Stimulated activated CD4-positive, alpha-beta T cell treated with anti-CD3 and anti-CD28 coated beads, Interleukin-2, amount 100 ng/mL, for 4 hours (primary cell): ENCODE measurements at regions not wholly inside any gene's neighbourhood (a gene's known extent, or its start where the extent isn't known, plus 50 kb on each side); places are given as distances from the start of the nearest gene placed in this dataset.

Experiments used
- DNase-seq: peaks from one replicate; pipeline ENCODE4 v3.0.0-alpha.2; 2020; ENCODE audit warnings: low read depth

- DNase-seq, result no peak
Observed at GRCh38 chr4:188826393-188826792, 687.2 kb downstream of the TRIML1 start.

DNA sequence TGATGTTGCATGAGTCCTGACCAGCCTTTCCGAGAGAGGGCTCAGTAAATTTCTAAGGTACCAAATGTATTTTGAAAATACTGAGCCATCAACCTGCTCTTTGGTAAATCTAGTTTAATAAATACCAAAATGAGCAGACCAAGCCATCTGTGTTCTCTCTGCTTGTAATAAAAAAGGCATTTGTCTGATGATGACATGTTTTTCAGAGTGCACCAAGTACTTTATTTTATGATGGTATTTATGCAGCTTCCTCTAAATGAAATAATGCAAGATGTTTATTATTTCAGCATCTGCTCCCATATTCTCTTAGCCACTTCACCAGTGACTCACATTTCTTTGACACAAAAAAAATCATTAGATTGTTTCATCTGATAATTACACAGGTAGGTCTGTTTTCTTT is 700.5 kb downstream of the TRIML1 start:
- DNase-seq, result no peak

DNA sequence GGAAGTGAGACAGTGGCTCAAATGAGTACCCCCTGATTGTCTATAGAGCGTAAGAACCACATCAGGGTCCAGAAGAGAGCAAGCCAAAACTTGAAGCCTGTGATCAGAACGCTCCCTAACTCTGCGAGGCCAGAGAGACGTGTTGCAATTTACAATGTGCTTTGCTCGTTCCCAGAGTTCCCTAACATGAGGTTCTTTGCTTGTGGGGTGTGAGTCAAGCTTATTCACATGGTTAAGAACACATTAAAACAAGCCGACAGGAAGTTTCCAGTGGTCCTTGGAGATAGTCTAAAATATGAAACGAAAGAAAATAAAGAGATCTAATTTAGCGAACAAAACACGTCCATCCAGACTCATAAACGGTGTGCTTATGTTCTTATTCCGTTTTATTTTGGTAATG is 702.3 kb downstream of the TRIML1 start:
- DNase-seq, result no peak

GRCh38 chr4:188854436-188854835 is 715.2 kb downstream of the TRIML1 start:
- no peak for DNase-seq

GRCh38 chr4:188858696-188859095 is 719.5 kb downstream of the TRIML1 start:
- DNase-seq, result no peak

DNA sequence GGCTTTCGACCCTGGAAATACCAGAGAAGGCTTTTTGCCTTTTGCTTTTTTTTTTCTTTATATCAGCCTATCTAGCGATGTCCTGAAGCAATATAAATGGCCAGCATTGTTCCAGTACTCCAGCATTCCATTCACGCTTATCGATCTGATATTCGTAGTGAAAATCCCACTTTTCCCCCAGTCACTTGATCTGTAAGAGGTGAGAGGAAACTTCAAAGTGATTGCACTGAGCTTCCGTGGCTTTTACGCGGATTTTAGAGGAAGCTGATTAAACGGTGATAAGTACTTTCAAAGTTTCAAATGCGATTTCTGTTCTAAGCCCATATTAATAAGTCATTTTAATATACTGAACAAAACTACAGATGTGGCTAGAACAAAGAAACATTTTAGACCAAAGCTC is 725.5 kb downstream of the TRIML1 start:
- no peak for DNase-seq

GRCh38 chr4:188867796-188868195 is 728.6 kb downstream of the TRIML1 start:
- no peak for DNase-seq

DNA sequence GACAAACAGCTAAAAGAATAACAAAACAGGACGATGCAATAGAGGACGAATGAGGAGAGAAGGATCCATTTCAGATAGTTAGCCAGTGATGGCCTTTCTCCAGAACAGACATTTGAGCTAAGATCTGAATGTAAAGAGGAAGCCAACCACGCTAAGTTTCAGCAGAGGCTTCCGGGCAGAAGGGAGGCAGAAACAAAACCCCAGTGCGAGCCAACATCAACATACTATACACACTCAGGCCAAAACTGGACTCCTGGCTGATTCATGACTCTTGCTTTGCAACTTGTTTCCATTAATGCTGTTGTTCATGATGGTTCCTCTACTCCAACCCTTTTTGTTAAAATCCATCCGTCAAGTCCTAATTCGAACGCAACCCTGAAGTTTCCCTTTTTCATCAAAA is 730.3 kb downstream of the TRIML1 start:
- DNase-seq, result no peak

GRCh38 chr4:188872809-188873208 is 733.6 kb downstream of the TRIML1 start:
- DNase-seq, result no peak

DNA sequence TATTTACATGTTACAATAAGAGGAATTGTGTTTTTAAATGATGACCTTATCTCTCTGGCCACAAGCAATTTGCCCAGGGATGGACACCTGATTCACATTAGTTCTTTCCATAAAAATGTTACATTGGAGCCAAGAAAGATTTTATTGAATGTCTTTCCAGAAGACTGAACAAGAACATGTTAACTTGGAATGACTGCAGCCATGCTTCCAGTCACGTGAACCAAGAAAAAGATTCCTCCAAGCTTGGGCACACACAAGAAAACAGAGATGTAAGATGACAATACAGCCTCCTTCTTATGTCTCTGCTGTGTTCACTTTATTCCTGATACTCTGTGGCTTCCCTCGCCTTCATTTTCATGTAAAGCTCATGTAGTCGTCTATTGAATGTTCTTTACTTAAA is 737.6 kb downstream of the TRIML1 start:
- DNase-seq, result no peak

DNA sequence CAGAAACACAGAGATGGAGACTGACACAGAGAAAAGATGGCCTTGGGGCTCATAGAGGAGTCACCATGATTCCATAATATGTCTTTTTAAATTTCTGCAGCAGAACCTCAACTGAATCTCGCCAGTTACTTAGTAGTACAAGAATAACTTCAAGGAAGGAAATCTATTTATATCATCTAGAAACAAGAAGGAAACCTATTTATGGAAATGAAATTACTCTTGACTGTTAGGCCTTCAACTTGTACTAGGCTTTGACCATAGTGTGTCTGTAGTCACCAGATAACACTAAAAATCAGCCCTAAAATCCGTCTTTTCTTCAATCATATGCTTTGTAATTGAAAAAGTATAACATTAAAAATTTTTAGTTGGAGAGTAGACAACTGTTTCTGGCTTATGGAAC is 740.4 kb downstream of the TRIML1 start:
- DNase-seq, result no peak

- no peak for DNase-seq
Observed at GRCh38 chr4:188887905-188888304, 748.7 kb downstream of the TRIML1 start.

DNA sequence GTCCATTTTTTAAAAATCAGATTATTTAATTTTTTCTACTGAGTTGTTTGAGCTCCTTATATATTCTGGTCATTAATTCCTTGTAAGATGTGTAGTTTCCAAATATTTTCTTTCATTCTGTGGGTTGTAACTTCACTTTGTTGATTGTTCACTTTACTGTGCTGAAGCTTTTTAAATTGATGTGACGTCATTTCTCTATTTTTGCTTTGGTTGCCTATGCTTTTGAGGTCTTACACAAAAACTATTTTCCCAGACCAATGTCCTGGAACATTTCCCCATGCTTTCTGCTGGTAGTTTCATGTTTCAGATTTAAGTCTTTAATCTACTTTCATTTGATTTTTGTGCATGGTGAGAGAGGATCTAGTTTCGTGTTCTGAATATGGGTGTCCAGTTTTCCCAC is 753.6 kb downstream of the TRIML1 start:
- DNase-seq, result no peak

DNA sequence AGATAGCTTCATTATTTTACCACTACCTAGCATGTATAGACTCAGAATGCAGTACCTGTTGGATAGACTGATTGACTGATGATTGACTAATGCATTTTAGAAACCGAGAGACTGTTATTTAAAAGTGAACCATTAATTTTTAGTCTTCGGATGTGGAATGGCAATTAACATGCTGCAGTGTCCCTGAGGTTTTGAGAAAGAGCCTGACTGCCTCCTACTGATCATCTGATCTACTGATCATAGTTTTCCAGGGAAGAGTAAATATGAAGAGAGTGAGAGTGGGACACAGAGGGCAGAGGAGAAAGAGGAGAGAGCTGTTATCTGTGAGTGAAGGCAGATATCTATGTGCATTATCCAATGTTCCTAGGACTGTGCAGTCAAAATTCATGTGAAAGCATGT is 764.7 kb downstream of the TRIML1 start:
- no peak for DNase-seq

- DNase-seq, result no peak
Observed at GRCh38 chr4:188904617-188905016, 765.4 kb downstream of the TRIML1 start.

GRCh38 chr4:188905248-188905647 is 766.0 kb downstream of the TRIML1 start:
- DNase-seq, result no peak

GRCh38 chr4:188911199-188911598 is 772.0 kb downstream of the TRIML1 start:
- DNase-seq, result no peak

DNA sequence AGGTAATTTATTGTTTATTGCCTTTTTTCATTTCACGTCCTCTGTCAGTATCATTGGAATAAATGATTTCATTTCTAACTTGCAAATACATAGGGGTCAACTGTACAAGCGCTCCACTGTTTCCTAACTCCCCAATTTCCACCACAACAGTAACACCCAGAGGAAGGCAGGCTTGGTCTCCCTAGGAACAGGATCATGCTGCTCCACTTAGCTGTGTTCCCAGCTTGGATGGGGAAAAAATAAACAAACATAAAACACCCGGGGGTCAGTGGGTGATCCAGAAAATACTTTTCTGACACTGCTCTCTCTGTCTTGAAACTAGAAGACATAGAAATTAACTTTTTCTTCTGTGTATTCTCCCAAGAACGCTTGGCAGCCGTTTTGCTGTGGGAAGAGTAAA is 772.5 kb downstream of the TRIML1 start:
- no peak for DNase-seq

DNA sequence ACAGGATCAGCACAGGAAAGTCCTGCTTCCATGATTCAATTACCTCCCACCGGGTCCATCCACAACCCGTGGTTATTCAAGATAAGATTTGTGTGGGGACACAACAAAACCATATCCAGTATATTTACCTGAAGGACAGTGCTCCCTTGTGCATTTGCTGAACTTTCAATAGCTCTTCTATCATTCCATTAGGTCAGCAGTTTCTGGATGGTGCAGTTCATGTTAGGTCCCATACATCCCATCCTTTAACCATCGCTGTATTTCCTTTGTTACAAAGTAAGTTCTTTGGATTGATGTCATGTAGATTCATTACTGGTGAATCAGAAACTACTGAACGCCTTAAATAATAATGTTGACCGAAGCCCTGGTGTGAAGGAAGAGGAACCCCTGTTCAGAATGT is 775.9 kb downstream of the TRIML1 start:
- no peak for DNase-seq

DNA sequence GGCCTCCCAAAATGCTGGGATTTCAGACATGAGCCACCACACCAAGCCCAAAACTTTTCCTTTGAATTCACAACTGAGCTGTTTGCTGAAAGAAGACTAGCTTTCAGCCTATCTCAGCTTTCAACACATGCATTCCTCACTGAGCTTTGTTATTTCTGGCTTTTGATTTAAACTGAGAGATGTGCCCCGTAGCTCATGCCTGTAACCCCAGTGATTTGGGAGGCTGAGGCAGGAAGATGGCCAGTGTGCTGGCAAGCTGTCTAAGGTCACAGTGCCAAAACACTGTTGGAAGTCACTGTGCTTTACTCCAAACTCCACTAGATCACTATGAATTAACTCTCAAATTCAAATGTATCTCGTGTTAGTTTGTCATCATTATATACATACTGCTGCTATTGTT is 779.5 kb downstream of the TRIML1 start:
- DNase-seq, result no peak

DNA sequence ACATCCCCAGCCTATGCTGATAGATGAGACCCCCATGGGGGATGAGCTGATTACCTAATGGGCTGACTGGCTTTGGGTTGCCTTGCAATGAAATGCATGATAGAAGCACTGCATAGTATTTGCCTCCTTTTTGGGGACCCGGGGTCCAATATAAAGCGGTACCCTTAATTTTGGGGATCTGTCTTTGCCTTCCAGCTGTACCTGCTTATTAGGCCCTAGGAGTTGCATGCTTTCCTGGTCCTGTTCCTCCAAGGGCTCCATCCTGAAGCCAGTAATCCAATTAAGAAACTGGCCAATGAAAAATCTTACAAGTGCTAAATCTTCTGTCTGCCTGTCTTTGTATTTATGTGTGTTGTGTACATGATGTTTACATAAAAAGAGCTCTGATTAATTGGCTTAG is 791.6 kb downstream of the TRIML1 start:
- DNase-seq, result no peak

- DNase-seq, result no peak
Observed at GRCh38 chr4:188934320-188934962, 795.2 kb downstream of the TRIML1 start.

DNA sequence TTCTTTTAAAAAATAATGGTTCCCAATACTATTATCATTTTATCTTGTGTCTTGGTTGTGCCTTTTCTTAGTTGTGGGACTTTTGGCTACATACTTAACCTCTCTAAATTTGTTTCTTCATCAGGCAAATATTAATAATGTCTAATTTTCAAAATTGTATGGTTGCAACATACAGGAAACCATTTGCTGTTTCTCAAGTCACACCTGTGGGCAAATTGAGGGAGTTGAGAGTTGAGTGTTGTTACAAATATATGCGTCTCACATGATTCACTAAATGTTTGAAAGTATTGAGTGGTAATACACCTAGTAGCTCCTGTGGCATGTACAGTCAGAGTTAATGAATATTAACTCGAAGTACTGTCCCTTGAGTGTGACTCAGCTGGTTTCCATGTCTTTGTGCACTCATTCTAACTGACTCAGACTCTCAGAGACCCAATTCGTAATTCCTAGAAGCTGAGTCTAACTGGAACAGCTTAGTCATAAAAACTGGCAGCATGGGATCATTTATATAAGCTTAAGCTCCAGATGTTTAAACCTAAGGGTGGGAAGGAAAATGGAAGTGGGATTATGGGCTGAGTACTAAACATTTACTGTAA is 802.4 kb downstream of the TRIML1 start:
- no peak for DNase-seq

GRCh38 chr4:188942606-188943005 is 803.4 kb downstream of the TRIML1 start:
- no peak for DNase-seq
